ENCODE measurements at regions not wholly inside any gene's neighbourhood (a gene's known extent, or its start where the extent isn't known, plus 50 kb on each side); places are given as distances from the start of the nearest gene placed in this dataset.

- TF ChIP-seq CTCF (IDR thresholded peaks at IDR 0.05; ENCODE audit: low read depth, low read length, poor library complexity, severe bottlenecking) (no peak), EZH2phosphoT487 (IDR thresholded peaks at IDR 0.05; ENCODE audit: borderline replicate concordance, low read length) (no peak)
Observed at GRCh38 chrX:94515009-94515408, 841.0 kb downstream of the FAM133A start.

All from DOHH2 (cell line).